ENCODE measurements at regions not wholly inside any gene's neighbourhood (a gene's known extent, or its start where the extent isn't known, plus 50 kb on each side); places are given as distances from the start of the nearest gene placed in this dataset.

GRCh38 chr1:30492451-30492850 is 230.9 kb downstream of the MATN1 start:
- H3K4me3 Mint-ChIP-seq = no peak overlapping the region
- DNase-seq (no peak), ATAC-seq (replicated peaks) (no peak)
- H3K27me3 Mint-ChIP-seq = peaks cover 9 to 12% of the 10 kb centered on the region in 2 donors
- peaks cover 0 to 2% of the 10 kb centered on the region in 2 donors for H3K9me3 Mint-ChIP-seq
- H3K27ac Mint-ChIP-seq = no peak overlapping the region
- H3K36me3 Mint-ChIP-seq (ENCODE audit: insufficient read depth) = no peaks in the 10 kb centered on the region
- no peaks in the 10 kb centered on the region for H3K4me1 Mint-ChIP-seq (ENCODE audit: low read depth in 2 of 2)

GRCh38 chr1:30491831-30492230 is 231.6 kb downstream of the MATN1 start:
- Mint-ChIP-seq H3K9me3 (peaks cover 0 to 2% of the 10 kb centered on the region in 2 donors), H3K27me3 (peaks cover 9 to 12% of the 10 kb centered on the region in 2 donors), H3K36me3 (ENCODE audit: insufficient read depth) (no peaks in the 10 kb centered on the region), H3K4me3 (no peak overlapping the region), H3K4me1 (ENCODE audit: low read depth in 2 of 2) (no peaks in the 10 kb centered on the region), H3K27ac (no peak overlapping the region)
- DNase-seq (no peak), ATAC-seq (replicated peaks) (no peak)

GRCh38 chr1:30490554-30491053 is 232.8 kb downstream of the MATN1 start:
- H3K4me1 Mint-ChIP-seq (ENCODE audit: low read depth in 2 of 2) = no peaks in the 10 kb centered on the region
- H3K9me3 Mint-ChIP-seq = peaks cover 0 to 2% of the 10 kb centered on the region in 2 donors
- H3K27me3 Mint-ChIP-seq = peaks cover 0 to 12% of the 10 kb centered on the region in 2 donors
- H3K27ac Mint-ChIP-seq = no peak overlapping the region
- no peak overlapping the region for H3K4me3 Mint-ChIP-seq
- no peaks in the 10 kb centered on the region for H3K36me3 Mint-ChIP-seq (ENCODE audit: insufficient read depth)
- ATAC-seq (replicated peaks) = no peak
- DNase-seq = no peak

- Mint-ChIP-seq H3K36me3 (ENCODE audit: insufficient read depth) (no peaks in the 10 kb centered on the region), H3K4me3 (no peak overlapping the region), H3K9me3 (peaks cover 0 to 2% of the 10 kb centered on the region in 2 donors)
These were observed 233.5 kb downstream of the MATN1 start for GRCh38 chr1:30489737-30490389.

GRCh38 chr1:30488324-30488913 is 235.0 kb downstream of the MATN1 start:
- Mint-ChIP-seq H3K4me3 (no peak overlapping the region), H3K9me3 (no peaks in the 10 kb centered on the region), H3K36me3 (ENCODE audit: insufficient read depth) (no peaks in the 10 kb centered on the region), H3K27ac (no peak overlapping the region), H3K4me1 (ENCODE audit: low read depth in 2 of 2) (no peaks in the 10 kb centered on the region), H3K27me3 (peaks cover 0 to 6% of the 10 kb centered on the region in 2 donors)
- no peak for DNase-seq
- ATAC-seq (replicated peaks) = no peak

More at GRCh38 chr1:30489737-30490389, 233.5 kb downstream of the MATN1 start:
- Mint-ChIP-seq H3K4me1 (ENCODE audit: low read depth in 2 of 2) (no peaks in the 10 kb centered on the region), H3K27ac (no peak overlapping the region), H3K27me3 (peaks cover 0 to 11% of the 10 kb centered on the region in 2 donors)
- DNase-seq = no peak
- no peak for ATAC-seq (replicated peaks)

- DNase-seq = no peak
- H3K27me3 Mint-ChIP-seq = peaks cover 6 to 8% of the 10 kb centered on the region in 2 donors
- H3K27ac Mint-ChIP-seq = no peak overlapping the region
- H3K4me1 Mint-ChIP-seq (ENCODE audit: low read depth in 2 of 2) = no peaks in the 10 kb centered on the region
- H3K4me3 Mint-ChIP-seq = no peak overlapping the region
- peaks cover 0 to 3% of the 10 kb centered on the region in 2 donors for H3K9me3 Mint-ChIP-seq
- no peak for ATAC-seq (replicated peaks)
- H3K36me3 Mint-ChIP-seq (ENCODE audit: insufficient read depth) = no peaks in the 10 kb centered on the region
These were observed 236.3 kb downstream of the MATN1 start for GRCh38 chr1:30487042-30487441.

GRCh38 chr1:30485072-30485471 is 238.3 kb downstream of the MATN1 start:
- no peaks in the 10 kb centered on the region for H3K4me1 Mint-ChIP-seq (ENCODE audit: low read depth in 2 of 2)
- H3K4me3 Mint-ChIP-seq = no peak overlapping the region
- ATAC-seq (replicated peaks) (no peak), DNase-seq (no peak)
- H3K9me3 Mint-ChIP-seq = peaks cover 6 to 16% of the 10 kb centered on the region in 2 donors
- H3K27me3 Mint-ChIP-seq = peaks cover 9 to 17% of the 10 kb centered on the region in 2 donors
- H3K27ac Mint-ChIP-seq = no peak overlapping the region
- no peaks in the 10 kb centered on the region for H3K36me3 Mint-ChIP-seq (ENCODE audit: insufficient read depth)

GRCh38 chr1:30484668-30485067 is 238.7 kb downstream of the MATN1 start:
- DNase-seq (no peak), ATAC-seq (replicated peaks) (no peak)
- H3K9me3 Mint-ChIP-seq = peaks cover 6 to 16% of the 10 kb centered on the region in 2 donors
- H3K27me3 Mint-ChIP-seq = peaks cover 6 to 21% of the 10 kb centered on the region in 2 donors
- H3K27ac Mint-ChIP-seq = no peak overlapping the region
- H3K36me3 Mint-ChIP-seq (ENCODE audit: insufficient read depth) = no peaks in the 10 kb centered on the region
- no peak overlapping the region for H3K4me3 Mint-ChIP-seq
- no peaks in the 10 kb centered on the region for H3K4me1 Mint-ChIP-seq (ENCODE audit: low read depth in 2 of 2)

GRCh38 chr1:30479575-30479974 is 243.8 kb downstream of the MATN1 start:
- Mint-ChIP-seq H3K4me1 (ENCODE audit: low read depth in 2 of 2) (no peaks in the 10 kb centered on the region), H3K36me3 (ENCODE audit: insufficient read depth) (no peaks in the 10 kb centered on the region)
- ATAC-seq (replicated peaks) = no peak

GRCh38 chr1:30478799-30479563 is 244.4 kb downstream of the MATN1 start:
- no peak overlapping the region for H3K4me3 Mint-ChIP-seq
- H3K27ac Mint-ChIP-seq = no peak overlapping the region
- DNase-seq = no peak
- no peaks in the 10 kb centered on the region for H3K4me1 Mint-ChIP-seq (ENCODE audit: low read depth in 2 of 2)
- no peaks in the 10 kb centered on the region for H3K36me3 Mint-ChIP-seq (ENCODE audit: insufficient read depth)
- no peak for ATAC-seq (replicated peaks)
- H3K9me3 Mint-ChIP-seq = peaks cover 6 to 16% of the 10 kb centered on the region in 2 donors
- H3K27me3 Mint-ChIP-seq = peaks cover 13 to 33% of the 10 kb centered on the region in 2 donors

More at GRCh38 chr1:30479575-30479974, 243.8 kb downstream of the MATN1 start:
- H3K27me3 Mint-ChIP-seq = peaks cover 13 to 33% of the 10 kb centered on the region in 2 donors
- no peak for DNase-seq
- no peak overlapping the region for H3K27ac Mint-ChIP-seq
- no peak overlapping the region for H3K4me3 Mint-ChIP-seq
- H3K9me3 Mint-ChIP-seq = peaks cover 6 to 16% of the 10 kb centered on the region in 2 donors

- DNase-seq (no peak), ATAC-seq (replicated peaks) (no peak)
- Mint-ChIP-seq H3K36me3 (ENCODE audit: insufficient read depth) (peaks cover 3% of the 10 kb centered on the region), H3K27ac (no peak overlapping the region), H3K27me3 (peaks cover 13 to 32% of the 10 kb centered on the region in 2 donors), H3K4me3 (no peak overlapping the region), H3K9me3 (peaks cover 6 to 16% of the 10 kb centered on the region in 2 donors), H3K4me1 (ENCODE audit: low read depth in 2 of 2) (no peaks in the 10 kb centered on the region)
These were observed 245.1 kb downstream of the MATN1 start for GRCh38 chr1:30478283-30478682.

- H3K27ac Mint-ChIP-seq = no peak overlapping the region
- H3K4me3 Mint-ChIP-seq = no peak overlapping the region
- H3K4me1 Mint-ChIP-seq (ENCODE audit: low read depth in 2 of 2) = no peaks in the 10 kb centered on the region
- peaks cover 3% of the 10 kb centered on the region for H3K36me3 Mint-ChIP-seq (ENCODE audit: insufficient read depth)
- peaks cover 6 to 16% of the 10 kb centered on the region in 2 donors for H3K9me3 Mint-ChIP-seq
- DNase-seq (no peak), ATAC-seq (replicated peaks) (no peak)
- peaks cover 13 to 34% of the 10 kb centered on the region in 2 donors for H3K27me3 Mint-ChIP-seq
These were observed 245.8 kb downstream of the MATN1 start for GRCh38 chr1:30477588-30477987.

GRCh38 chr1:30476911-30477459 is 246.4 kb downstream of the MATN1 start:
- no peak overlapping the region for H3K27ac Mint-ChIP-seq
- DNase-seq (no peak), ATAC-seq (replicated peaks) (no peak)
- peaks cover 3% of the 10 kb centered on the region for H3K36me3 Mint-ChIP-seq (ENCODE audit: insufficient read depth)
- H3K4me1 Mint-ChIP-seq (ENCODE audit: low read depth in 2 of 2) = no peaks in the 10 kb centered on the region
- H3K27me3 Mint-ChIP-seq = peaks cover 13 to 32% of the 10 kb centered on the region in 2 donors
- no peak overlapping the region for H3K4me3 Mint-ChIP-seq
- H3K9me3 Mint-ChIP-seq = peaks cover 6 to 13% of the 10 kb centered on the region in 2 donors
